IPS-18a (cell line): ENCODE measurements at regions not wholly inside any gene's neighbourhood (a gene's known extent, or its start where the extent isn't known, plus 50 kb on each side); places are given as distances from the start of the nearest gene placed in this dataset.
"Not testable (repeated sequence)": the region's sequence is repeated elsewhere in the genome, so short reads cannot be mapped to it uniquely, and the experiment has no call there.

Experiments used
- H3K27ac ChIP-seq: one replicate; pipeline ENCODE4 v1.5.1; 2013; ENCODE audit warnings: low read length
- H3K27me3 ChIP-seq: one replicate; pipeline ENCODE4 v1.6.1; 2013; ENCODE audit warnings: mild to moderate bottlenecking, low read length; ENCODE audit not compliant: control insufficient read depth, insufficient read depth
- H3K36me3 ChIP-seq: one replicate; pipeline ENCODE4 v1.6.1; 2013; ENCODE audit warnings: low read depth, low read length; ENCODE audit not compliant: control insufficient read depth
- H3K4me1 ChIP-seq: one replicate; pipeline ENCODE4 v1.6.1; 2013; ENCODE audit warnings: low read depth, low read length; ENCODE audit not compliant: control insufficient read depth
- H3K4me3 ChIP-seq: one replicate; pipeline ENCODE4 v1.5.1; 2013; ENCODE audit warnings: low read length
- H3K9ac ChIP-seq: one replicate; pipeline ENCODE4 v1.6.1; 2013; ENCODE audit warnings: mild to moderate bottlenecking, low read length, moderate library complexity
- H3K9me3 ChIP-seq: one replicate; pipeline ENCODE4 v1.6.1; 2013; ENCODE audit warnings: low read depth, low read length; ENCODE audit not compliant: control insufficient read depth

DNA sequence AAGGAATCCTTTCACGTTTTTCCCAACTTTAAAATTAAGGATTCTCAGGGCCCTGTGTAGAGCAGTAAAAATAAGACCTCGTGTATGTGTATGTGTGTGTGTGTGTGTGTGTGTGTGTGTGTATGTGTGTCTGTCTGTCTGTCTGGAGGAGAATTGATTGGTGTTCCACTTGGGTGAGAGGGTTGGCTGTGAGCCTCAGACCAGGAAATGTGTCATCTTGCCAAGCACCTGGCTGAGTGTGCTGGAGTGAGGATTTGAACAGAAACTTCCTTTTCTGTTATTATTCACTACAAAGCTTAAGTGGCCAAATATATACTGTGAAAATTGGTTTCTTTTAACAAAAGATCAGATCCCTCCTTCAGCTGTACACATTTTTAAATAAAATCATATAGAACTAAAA is 103.6 kb upstream of the NUDT6 start:
- H3K36me3 ChIP-seq, H3K9ac ChIP-seq, H3K4me1 ChIP-seq, H3K4me3 ChIP-seq, H3K9me3 ChIP-seq, H3K27ac ChIP-seq, H3K27me3 ChIP-seq: not testable (repeated sequence)

DNA sequence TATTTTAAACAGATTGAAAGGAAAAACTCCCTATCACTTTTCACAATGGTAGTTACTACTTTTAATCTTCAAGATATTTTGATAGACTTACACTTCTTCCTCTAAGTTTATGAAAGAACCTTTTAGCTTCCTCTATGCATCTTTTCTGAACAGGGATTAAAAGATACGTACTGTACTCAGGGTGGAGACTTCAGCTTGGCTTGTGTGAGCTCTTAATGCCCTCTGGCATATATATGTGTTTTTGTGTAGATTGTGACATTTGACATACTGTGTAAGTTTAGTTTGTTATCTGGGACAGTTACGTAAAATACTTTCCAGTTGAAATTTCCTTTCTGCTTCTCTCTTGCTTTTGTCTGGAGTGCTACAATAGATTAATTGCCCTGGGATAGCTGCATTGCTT is 109.3 kb upstream of the NUDT6 start:
- no peak overlapping the region for H3K27ac ChIP-seq
- H3K4me3 ChIP-seq, result no peak overlapping the region
- no peaks in the 10 kb centered on the region for H3K4me1 ChIP-seq
- H3K9me3 ChIP-seq, result no peaks in the 10 kb centered on the region
- H3K36me3 ChIP-seq, result peaks cover 5% of the 10 kb centered on the region
- H3K9ac ChIP-seq, result no peak overlapping the region
- H3K27me3 ChIP-seq, result no peaks in the 10 kb centered on the region

- Histone ChIP-seq H3K9me3 (no peaks in the 10 kb centered on the region), H3K4me3 (no peak overlapping the region), H3K9ac (no peak overlapping the region), H3K27ac (no peak overlapping the region), H3K4me1 (no peaks in the 10 kb centered on the region), H3K36me3 (no peaks in the 10 kb centered on the region), H3K27me3 (no peaks in the 10 kb centered on the region)
Observed at GRCh38 chr4:123034023-123034422, 111.6 kb upstream of the NUDT6 start.

DNA sequence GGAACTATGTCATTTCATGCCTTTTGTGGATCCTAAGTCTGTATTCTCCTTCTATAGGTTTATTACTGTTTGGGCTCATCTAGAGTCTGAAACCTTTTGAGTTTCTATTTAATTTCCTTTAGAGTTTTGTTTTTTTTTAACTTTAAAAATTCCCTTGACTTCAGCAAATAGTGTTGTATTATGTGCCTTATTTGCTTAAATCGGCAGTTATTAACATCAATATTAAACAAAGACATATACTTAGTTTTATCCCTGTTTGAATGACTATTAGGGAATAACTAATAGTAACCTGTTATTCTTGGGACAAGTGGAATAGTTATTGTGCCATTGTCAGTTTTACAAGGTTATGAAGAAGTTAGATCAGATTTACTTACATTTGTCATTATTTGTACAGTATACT is 112.8 kb upstream of the NUDT6 start:
- Histone ChIP-seq H3K36me3 (no peaks in the 10 kb centered on the region), H3K9ac (no peak overlapping the region), H3K4me3 (no peak overlapping the region), H3K27me3 (no peaks in the 10 kb centered on the region), H3K4me1 (no peaks in the 10 kb centered on the region), H3K9me3 (no peaks in the 10 kb centered on the region), H3K27ac (no peak overlapping the region)

DNA sequence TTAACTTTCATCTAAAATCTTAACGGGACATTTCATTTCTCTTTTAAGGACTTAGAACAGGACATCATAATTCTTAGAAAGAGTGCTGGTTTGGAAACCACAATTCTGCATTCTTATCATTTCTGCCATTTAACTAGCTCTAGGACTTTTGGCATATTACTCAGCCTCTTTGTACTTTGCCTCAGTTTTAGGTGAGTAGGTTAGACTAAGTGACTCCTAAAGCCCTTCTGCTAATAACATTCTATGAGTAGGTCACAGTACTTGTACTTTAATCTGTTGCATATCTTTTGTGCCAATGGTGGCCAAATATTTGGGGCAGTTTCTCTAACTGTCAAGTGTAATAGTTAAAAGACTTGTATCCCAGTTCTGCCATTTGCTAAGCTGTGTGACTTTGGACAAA is 115.4 kb upstream of the NUDT6 start:
- peaks cover 15% of the 10 kb centered on the region for H3K9me3 ChIP-seq
- H3K36me3 ChIP-seq, result no peaks in the 10 kb centered on the region
- no peak overlapping the region for H3K9ac ChIP-seq
- no peaks in the 10 kb centered on the region for H3K4me1 ChIP-seq
- H3K4me3 ChIP-seq, result no peak overlapping the region
- H3K27ac ChIP-seq, result no peak overlapping the region
- H3K27me3 ChIP-seq, result no peaks in the 10 kb centered on the region

- Histone ChIP-seq H3K27ac (no peak overlapping the region), H3K9ac (no peak overlapping the region), H3K4me3 (no peak overlapping the region), H3K36me3 (no peaks in the 10 kb centered on the region), H3K9me3 (peaks cover 22% of the 10 kb centered on the region), H3K27me3 (no peaks in the 10 kb centered on the region), H3K4me1 (no peaks in the 10 kb centered on the region)
Observed at GRCh38 chr4:123042095-123042494, 119.7 kb upstream of the NUDT6 start.

DNA sequence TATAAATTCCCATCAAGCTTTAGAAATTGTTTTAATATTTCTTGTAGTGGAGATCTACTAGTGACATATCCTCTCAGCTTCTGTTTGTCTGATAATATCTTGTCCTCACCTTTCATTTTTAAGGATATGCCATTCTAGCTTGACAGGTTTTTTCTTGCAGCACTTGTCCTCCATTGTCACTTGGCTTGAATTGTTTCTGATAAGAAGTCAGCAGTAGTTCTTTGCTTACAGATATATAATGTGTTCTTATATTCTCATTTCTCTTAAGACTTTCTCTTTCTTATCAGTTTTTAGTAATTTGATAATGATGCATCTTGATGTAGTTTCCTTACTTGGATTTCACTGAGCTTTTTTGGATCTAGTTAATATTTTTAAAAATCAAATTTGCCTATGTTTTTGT is 120.6 kb upstream of the NUDT6 start:
- H3K36me3 ChIP-seq, result no peaks in the 10 kb centered on the region
- no peak overlapping the region for H3K4me3 ChIP-seq
- no peak overlapping the region for H3K27ac ChIP-seq
- H3K27me3 ChIP-seq, result no peaks in the 10 kb centered on the region
- H3K9ac ChIP-seq, result no peak overlapping the region
- peaks cover 22% of the 10 kb centered on the region for H3K9me3 ChIP-seq
- no peaks in the 10 kb centered on the region for H3K4me1 ChIP-seq

DNA sequence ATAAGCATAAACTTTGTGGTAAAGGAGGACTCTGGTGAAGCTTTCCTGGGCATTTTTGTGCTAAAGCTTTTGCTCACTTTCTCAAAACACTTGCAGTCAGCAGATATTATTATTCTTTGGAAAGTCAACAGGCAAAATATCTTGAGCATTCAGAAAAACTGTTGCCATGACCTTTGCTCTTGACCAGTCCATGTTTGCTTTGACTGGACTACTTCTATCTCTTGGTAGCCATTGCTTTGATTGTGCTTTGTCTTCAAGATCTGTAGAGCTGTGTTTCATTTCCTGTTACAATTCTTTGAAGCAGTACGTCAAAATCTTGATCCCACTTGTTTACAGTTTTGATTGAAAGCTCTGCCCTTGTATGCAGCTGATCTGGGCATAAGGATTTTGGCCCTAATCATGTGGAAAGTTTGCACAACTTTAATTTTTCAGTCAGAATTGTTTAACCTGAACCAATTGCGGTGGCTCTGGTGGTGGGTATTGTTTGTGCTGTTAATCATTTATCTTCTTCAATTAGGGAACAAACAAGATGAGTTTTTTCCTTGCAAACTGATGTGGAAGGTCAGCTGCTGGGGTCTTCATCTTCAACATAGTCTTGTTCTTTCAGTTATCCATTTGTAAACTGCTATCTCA is 121.5 kb upstream of the NUDT6 start:
- H3K27me3 ChIP-seq, result no peaks in the 10 kb centered on the region
- no peak overlapping the region for H3K9ac ChIP-seq
- H3K27ac ChIP-seq, result no peak overlapping the region
- H3K4me3 ChIP-seq, result no peak overlapping the region
- no peaks in the 10 kb centered on the region for H3K36me3 ChIP-seq
- H3K9me3 ChIP-seq, result peaks cover 22% of the 10 kb centered on the region
- H3K4me1 ChIP-seq, result no peaks in the 10 kb centered on the region

GRCh38 chr4:123046096-123046495 is 123.7 kb upstream of the NUDT6 start:
- Histone ChIP-seq H3K36me3 (no peaks in the 10 kb centered on the region), H3K4me1 (no peaks in the 10 kb centered on the region), H3K27me3 (no peaks in the 10 kb centered on the region), H3K27ac (no peak overlapping the region), H3K4me3 (no peak overlapping the region), H3K9me3 (peaks cover 22% of the 10 kb centered on the region), H3K9ac (no peak overlapping the region)

DNA sequence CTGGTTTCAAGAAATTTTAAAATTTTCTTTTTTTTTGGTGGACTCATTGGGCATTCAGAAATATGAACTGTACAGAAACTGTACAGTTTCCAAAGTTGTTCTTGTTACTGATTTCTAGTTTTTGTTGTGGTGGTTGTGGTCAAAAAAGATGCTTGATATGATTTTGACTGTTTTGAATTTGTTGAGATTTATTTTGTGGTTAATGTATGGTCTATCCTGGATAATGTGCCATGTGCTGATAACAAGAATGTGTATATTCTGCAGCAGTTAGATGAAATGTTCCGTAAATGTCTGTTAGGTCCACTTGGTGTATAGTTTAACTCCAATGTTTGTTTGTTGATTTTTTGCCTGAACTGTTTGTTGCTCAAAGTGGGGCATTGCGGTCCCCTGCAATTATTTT is 127.6 kb upstream of the NUDT6 start:
- H3K27me3 ChIP-seq, result no peaks in the 10 kb centered on the region
- no peaks in the 10 kb centered on the region for H3K36me3 ChIP-seq
- H3K27ac ChIP-seq, result no peak overlapping the region

GRCh38 chr4:123052007-123052406 is 129.6 kb upstream of the NUDT6 start:
- H3K36me3 ChIP-seq, result peaks cover 4% of the 10 kb centered on the region
- H3K9me3 ChIP-seq, result no peaks in the 10 kb centered on the region
- H3K27me3 ChIP-seq, result no peaks in the 10 kb centered on the region
- H3K9ac ChIP-seq, result no peak overlapping the region
- no peak overlapping the region for H3K4me3 ChIP-seq
- H3K27ac ChIP-seq, result no peak overlapping the region
- no peaks in the 10 kb centered on the region for H3K4me1 ChIP-seq

More for the DNA sequence above, 127.6 kb upstream of the NUDT6 start:
- H3K4me1 ChIP-seq, result no peaks in the 10 kb centered on the region
- H3K9me3 ChIP-seq, result no peaks in the 10 kb centered on the region
- H3K4me3 ChIP-seq, result no peak overlapping the region
- H3K9ac ChIP-seq, result no peak overlapping the region

- H3K27me3 ChIP-seq, result no peaks in the 10 kb centered on the region
- H3K36me3 ChIP-seq, result peaks cover 4% of the 10 kb centered on the region
- H3K9me3 ChIP-seq, result no peaks in the 10 kb centered on the region
- no peak overlapping the region for H3K4me3 ChIP-seq
- H3K27ac ChIP-seq, result no peak overlapping the region
- H3K4me1 ChIP-seq, result no peaks in the 10 kb centered on the region
- no peak overlapping the region for H3K9ac ChIP-seq
Observed at GRCh38 chr4:123055943-123056342, 133.5 kb upstream of the NUDT6 start.
